GM19324 (cell line): ENCODE measurements at regions not wholly inside any gene's neighbourhood (a gene's known extent, or its start where the extent isn't known, plus 50 kb on each side); places are given as distances from the start of the nearest gene placed in this dataset.

ENCODE experiments used
- ATAC-seq: cut with Tn5 transposase; IDR thresholded peaks from one replicate; pipeline ENCODE4 v1.9.1; 2021; ENCODE audit warnings: mild to moderate bottlenecking, moderate library complexity; ENCODE audit not compliant: unreplicated experiment, low FRiP score

DNA sequence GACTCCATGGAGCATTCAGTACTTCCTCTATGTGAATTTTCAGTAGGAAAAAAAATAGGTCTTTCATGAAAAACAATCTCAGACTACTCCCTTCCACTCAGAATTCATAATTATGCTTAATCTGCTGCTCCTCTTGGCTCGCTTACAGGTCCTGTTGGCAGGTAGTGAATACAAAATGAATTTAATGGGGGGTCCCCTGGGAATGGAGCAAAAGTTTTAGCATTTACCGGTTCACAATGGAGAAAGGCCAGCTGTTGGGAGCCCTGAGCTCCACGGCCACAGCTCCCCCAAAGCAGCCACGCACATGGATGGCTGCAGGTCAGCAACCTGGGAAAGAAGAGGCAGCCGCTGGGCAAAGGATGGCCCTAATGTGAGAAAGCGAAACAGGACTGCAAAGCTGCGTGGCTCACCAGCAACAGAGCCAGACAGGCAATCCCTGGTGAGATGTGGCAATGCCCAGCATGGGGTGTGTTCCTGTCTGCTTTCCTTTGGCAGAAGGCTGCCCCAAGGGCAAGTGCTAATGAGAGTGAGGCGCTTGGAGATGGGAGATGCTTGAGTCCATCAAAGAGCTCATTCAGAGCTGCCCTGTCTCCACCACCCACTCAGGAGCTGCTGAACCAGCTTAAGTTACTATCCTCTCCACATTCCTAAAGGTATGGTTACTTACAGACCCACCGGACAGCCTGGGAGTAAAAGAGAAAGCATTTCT is 447.4 kb downstream of the EPHA4 start:
- no peak for ATAC-seq

DNA sequence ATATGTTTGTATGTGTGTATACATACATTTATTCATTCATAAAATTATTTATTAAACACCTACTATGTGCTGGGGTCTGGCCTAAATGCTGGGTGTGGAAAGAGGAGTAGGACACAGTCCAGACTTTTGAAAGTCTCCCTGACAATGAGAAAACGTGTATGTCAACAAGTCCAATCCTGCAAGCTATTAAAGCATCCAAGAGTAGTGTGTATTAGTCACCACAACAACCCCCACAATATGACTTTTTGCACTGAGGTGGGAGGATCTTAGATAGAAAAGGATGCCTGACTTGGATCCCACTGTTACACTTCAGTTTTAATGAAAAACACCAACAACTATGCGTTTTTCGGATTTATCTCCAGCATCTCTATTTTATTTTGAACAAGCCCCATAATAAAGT is 446.4 kb downstream of the EPHA4 start:
- no peak for ATAC-seq

DNA sequence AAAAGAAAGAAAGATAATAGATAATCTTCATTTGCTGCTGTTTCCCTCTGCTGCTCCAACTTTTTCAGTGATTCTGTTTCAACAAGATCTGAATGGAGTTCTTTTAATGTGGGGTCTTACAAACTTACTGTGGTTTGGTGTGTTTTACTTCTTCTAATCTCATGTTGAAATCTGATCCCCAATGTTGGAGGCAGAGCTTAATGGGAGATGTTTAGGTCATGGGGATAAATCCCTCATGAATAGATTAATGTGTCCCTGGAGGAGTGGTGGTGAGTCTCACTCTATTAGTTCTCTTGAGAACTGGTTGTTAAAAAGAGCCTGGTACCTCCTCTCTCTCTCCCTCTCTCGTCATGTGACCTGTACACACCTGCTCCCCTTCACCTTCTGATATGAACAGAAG is 442.4 kb downstream of the EPHA4 start:
- no peak for ATAC-seq

DNA sequence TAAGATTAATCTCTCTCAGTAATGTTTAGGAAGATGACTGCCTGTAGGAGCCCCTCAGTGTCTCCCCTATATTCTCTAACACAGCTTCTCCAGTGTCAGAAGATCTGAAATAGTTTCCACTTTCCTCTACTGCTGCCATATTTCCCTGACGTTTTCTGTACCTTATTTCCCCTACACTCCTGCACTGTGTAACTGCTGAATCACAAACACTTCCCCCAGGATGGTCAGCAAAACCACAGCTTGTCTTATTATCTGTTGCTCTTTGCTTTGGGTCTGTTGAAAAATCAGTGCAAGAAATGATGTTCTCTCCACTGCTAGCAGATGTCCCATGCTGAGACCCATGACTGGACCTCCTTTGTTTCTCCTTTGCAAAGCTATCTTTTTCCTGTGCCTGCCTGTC is 441.7 kb downstream of the EPHA4 start:
- no peak for ATAC-seq

DNA sequence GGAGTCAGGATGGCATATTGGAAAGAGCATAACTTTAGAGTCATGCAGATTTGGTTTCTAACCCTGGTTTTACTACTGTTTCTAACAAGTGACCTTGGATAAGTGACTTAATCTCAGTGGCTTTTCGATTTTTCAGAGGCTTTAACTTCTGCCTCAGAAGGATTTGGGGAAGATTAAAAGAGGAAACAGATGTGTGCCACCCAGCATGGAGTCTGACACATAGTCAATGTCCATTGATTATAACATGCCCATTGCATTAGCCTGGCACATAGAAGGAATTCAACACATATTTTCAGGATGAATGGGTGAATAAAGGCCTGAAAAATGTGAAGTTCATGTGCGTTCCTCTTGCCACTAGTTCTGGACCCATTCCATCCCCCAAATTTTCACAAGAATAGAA is 438.2 kb downstream of the EPHA4 start:
- ATAC-seq = no peak

DNA sequence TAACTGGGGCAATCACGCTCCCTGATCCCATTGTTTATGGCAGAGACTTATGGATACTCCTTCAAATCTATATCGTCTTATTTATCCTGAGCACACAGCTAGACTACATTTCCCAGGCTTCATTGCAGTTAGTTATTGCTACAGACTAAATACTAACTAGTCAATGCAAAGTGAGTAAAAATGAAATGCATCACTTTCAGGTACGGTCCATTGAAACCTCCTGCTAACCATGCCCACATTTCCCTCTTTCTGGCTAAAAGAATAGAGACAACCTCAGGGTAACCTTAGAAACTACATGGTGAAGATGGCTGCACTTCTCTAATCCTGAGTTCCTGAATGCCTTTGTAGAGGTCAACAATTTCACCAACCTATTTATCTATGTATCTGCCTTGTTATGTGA is 437.4 kb downstream of the EPHA4 start:
- ATAC-seq = no peak

DNA sequence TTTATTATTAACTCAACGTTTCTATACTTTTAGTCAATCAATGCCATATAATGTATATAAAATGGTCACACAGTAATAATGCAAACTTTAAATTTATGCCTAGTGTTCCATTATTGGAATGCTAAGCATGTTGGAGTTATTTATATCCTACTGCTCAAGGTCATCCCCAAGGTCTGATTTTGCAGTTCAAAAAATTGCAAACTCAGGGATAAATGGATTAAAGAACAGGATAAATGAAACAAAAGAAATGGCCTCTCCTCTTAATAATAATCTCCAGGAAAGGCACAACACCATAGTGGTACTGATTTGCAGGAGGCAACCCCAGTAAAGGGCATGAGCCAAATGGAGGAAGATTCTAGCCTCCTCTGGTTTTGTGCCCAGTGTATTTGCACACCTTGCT is 436.4 kb downstream of the EPHA4 start:
- no peak for ATAC-seq

DNA sequence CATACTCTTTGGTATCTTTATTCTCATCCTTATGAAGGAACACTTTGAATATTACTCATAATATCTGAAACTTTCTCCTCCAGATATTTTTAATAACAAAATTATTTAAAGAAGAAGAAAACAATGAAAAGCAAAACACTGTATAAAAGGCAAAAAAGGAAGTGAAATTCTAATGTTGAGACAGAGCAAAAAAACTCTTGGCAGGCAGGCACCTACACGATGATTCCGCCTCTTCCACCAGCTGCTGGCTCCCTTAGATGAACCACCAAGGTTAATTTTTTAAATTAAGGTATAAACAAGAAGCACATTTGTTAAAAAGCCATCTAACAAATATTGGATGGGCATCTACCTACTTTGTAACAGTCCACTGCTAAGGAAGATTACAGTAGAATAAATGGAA is 434.7 kb downstream of the EPHA4 start:
- no peak for ATAC-seq

DNA sequence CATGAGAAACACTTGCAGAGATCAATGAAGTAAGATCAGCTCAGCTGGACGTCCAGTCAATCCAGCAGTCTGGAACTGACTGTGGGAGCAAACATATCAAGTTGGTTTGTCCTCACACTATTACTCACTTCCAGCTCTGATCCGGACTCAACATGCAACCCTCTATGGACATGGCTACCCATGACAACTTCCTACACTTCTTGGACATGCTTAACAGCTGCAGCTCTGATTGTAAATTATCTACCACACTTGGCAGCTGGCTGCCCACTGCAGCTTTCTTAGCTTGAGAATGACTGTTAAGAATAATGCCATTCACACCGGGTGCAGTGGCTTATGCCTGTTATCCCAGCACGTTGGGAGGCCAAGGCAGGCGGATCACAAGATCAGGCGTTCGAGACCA is 429.8 kb downstream of the EPHA4 start:
- ATAC-seq = no peak

DNA sequence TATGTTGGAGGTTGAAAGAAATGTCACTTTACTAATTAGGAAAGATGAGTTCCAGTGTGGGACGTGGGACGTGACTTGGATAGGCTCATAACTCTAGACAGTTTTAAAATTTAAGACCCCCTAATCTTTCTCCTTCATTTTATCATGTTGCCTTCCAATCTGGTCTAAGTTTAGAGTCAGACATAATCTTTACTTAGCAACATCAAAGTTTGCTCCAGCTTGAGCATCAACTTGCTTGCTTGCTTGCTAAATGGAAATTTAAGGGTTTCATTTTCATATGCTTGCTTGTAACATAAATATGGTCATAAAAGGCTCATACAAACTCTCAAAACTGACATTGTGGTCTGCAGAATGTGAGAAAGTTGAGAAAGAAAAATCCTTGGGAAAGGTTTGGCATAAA is 428.9 kb downstream of the EPHA4 start:
- ATAC-seq = no peak

DNA sequence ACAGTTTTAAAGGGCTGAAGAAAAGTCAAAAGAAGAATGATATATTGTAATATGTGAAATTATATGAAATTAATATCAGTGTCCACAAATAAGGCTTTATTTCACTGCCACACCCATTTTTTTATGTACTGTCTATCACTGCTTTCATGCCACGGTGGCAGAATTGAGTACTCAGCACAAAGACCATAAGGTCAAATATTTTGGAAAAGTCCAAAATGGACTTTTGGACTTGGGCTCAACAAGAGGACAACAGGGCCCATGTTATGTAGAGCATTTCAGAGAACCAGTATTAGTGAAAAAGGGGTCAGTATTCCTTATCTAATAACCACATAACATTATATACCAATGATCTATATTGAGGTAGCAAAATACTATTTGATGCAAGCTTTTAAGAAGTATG is 427.2 kb downstream of the EPHA4 start:
- ATAC-seq = no peak

DNA sequence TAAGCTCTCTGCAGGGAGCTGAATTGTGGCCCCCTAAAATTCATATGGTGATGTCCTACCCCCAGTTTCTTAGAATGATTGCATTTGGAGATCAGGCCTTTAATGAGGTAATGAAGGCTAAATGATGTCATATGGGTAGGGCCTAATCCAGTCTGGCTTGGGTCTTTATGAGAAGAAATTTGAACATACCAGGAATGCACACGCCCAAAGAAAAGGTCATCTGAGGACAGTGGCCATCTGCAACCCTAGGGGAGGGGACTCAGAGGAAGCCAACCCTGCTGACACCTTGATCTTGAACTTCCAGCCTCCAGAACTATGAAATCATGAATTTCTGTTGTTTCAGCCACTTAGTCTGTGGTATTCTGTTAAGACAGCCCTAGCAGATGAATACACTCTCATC is 426.7 kb downstream of the EPHA4 start:
- ATAC-seq = no peak

DNA sequence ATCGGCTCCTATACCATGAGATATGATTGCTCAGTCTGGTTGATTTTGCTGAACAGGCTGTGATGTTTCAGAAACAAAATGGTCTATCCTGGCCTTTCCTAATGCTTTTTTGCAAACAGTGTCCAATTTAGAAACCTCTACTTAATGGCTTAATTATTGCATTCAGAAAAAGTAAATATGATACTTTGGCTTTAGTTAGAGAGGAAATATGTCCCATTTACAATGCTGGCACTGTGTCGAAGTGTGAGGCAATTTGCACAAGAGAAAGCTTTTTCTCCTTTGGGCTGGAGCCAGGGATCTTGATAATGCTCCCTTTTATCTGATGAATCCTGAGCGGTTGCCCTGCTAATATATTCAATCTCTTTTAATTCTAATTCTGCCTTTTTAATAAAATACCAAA is 418.9 kb downstream of the EPHA4 start:
- no peak for ATAC-seq

DNA sequence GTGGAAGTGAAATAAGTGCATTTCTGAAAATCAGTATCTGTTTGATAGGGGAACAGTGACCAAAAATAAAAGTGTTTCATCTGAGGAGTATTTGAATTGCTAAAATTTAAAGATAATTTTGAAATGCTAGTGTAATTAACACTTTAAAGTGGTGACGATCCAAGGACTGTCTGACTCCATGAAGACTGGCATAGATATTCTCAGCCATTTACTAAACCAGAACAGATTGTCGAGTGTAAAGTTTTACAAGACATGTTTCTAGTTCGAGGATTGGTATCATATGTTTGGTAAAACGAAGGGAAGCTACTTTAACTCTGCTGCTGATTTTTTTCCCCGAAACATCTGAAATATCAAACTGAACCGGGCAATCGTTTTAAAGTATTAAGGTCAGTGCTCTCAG is 417.9 kb downstream of the EPHA4 start:
- ATAC-seq = no peak

DNA sequence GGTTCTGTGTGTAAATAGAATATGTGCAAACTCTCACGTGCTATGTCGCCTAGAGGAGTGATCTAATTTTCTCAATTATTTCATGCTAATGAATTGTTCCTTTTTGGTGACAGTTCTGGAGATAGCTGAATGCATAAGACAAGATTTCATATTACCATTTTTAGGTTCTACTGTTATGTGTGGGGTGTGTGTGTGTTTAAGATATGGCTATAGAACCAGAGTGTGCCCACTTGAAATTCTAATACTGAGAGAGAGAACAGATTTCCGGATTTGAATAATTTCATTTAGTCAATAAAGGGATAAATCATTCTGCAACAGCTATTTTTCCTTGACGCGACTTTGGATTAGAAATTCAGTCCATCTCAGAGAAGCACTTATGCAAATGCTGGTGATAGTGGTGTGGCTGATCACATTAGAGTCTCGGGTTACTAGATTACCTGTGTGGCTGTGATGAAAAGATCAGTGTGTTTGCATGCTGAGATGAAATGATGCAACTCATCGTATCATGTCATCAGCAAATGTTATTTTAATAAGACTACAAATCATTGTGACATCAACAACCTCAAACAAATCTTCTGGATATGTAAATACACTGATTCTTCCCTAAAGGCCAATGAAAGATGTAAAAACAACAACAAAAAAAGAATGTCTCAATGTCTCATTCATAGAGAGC is 415.9 kb downstream of the EPHA4 start:
- no peak for ATAC-seq

DNA sequence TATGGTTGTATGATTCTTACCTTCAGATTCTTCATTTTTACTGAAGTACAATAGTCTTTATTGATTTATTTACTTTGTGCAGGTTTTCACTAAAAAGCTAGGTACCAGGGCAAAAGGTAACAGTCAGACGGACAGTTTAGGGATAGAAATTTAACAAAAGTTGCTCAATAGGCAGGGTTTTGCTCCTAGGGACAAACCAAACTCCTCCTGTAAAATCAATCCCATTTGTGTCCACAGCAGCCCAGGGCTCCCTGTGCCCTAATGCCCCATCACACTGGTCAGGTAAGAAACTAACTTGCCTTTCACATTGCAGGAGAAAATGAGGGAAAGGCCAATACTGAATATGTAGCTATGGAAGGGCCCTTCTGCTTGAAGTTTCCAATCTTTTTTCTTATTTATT is 410.9 kb downstream of the EPHA4 start:
- ATAC-seq = no peak

DNA sequence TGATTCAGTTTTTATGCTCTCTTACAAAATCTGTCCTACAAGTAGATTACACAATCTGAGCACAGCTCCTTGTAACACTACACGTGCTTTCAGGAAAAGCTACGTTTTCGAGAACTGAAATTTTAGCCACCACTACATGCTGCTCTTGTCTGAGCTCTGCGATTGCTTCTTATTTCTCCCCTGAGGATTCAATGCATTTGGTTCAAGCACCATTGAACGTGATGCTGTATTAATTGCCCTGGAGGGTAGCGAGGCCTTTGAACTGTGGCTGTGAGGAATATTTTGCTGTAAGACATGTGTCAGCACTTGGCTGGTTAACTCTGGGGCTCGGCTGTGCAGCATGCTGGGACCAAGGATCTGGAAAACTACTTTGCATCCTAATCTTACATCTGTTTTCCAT is 405.8 kb downstream of the EPHA4 start:
- no peak for ATAC-seq

DNA sequence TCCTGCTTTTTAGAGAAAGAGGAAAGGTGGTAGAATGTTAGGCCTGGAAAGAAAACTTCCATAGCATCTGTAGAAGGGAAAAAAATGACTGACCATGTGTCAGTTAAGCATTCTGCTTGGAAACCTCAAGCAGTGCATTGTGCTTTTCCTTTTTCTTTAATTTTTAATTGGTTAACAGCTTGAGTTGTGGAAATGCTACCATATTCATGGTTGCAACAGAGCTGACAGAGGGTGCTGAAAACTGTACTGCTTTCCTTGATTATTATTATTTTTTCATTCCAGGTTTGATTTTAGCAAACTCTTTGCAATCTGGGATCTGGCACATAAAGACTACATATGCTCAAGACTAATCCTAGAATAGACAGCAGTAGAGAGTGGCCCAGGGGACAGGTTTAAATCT is 404.5 kb downstream of the EPHA4 start:
- no peak for ATAC-seq

DNA sequence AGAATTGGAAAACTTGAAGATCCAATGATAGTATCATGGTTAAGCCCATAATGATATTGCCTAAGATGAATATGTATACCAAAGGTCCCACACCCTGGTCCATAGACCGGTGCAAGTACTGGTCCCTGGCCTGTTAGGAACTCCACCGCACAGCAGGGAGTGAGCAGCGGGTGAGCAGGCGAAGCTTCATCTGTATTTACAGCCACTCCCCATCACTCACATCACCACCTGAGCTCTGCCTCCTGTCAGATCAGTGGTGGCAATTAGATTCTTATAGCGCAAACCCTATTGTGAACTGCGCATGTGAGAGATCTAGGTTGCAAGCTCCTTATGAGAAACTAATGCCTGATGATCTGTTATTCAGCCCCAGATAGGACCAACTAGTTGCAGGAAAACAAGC is 402.4 kb downstream of the EPHA4 start:
- no peak for ATAC-seq

DNA sequence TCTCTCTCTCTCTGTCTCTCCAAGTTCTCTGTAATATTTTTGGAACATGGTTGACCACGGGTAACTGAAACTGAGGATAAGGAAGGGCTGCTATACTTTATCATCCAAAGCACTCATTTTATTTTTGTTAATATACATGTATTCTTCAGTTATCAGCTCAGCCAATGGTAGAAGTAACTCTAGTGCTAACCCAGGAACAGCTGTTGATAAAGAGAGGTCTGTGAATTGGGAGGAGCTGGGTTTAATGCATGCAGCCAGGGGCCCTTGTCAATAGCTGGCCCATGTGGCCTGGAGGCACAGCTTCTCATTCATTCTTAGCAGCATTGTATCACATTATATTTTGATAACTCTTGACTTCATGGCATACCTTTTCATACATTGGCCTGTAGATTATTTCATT is 401.6 kb downstream of the EPHA4 start:
- no peak for ATAC-seq

DNA sequence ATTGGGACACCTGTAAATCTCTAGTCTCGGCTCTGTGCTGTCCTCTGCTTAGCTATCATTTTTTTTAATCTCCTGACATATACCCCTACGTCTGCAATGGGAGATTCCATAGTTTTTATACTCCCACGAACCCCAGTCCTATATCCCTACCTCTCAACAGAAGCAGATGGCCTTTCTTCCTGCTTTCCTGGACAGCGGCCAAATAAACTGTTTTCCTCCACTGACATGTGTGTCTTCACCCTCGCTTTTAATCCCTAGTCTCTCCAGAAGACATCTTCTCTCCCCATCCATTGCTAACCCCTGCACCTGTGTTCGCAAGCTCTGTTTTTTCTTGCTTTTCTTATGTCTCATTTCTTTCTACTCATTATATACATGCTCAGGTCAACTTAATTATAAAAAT is 395.4 kb downstream of the EPHA4 start:
- ATAC-seq = no peak

DNA sequence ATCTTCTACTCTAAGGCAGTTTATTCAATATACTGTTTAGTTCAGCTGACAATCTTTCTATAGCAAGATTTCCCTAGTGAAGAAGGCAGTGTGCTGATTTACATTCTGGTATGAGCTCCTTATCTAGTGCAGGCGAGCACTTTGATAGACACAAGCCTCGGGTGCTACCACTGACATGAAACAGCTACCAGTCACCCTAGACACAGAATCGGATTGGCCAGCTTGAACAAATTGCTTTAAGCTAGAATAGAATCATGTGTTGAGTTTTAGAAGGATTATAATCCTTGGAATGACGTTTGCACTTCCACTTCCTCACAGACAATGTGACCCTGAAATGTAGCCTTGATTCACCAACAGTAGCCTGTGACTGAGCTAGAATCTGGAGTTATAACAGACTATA is 394.0 kb downstream of the EPHA4 start:
- ATAC-seq = no peak

DNA sequence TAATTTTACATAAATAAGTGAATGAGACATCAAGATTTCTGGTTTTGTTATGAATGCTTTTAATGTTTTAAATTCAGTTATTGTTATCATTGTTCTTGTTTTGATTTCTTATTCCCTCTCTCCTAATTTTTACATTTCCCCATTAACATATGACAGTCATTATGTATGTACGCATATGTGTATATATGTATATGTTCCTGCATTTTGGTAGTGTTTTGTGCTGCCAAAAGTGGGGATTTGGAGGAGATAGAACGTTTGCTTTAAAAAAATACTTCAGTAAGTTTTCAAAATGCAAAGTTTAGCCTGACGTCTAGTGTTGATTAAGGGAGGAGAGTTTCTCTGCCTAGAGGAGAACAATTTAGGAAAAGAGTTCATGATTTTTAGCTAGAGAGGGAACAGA is 385.2 kb downstream of the EPHA4 start:
- ATAC-seq = no peak
